Bronchial epithelial cell (primary cell): ENCODE measurements at regions not wholly inside any gene's neighbourhood (a gene's known extent, or its start where the extent isn't known, plus 50 kb on each side); places are given as distances from the start of the nearest gene placed in this dataset.
A peak's percentile ranks its signal among the peaks of the same experiment; 100 is the strongest.
"Not testable (repeated sequence)": the region's sequence is repeated elsewhere in the genome, so short reads cannot be mapped to it uniquely, and the experiment has no call there.

Source experiments
- DNase-seq: peaks from one replicate; pipeline ENCODE4 v3.0.0-alpha.2; 2010; ENCODE audit warnings: low read depth
- FAIRE-seq: peaks from 2 replicates; lab custom pipeline; 2011; peaks lifted over from hg19 to GRCh38; lab: Jason Lieb, UNC
- H3K27me3 ChIP-seq: 2 replicates; pipeline ENCODE4 v1.5.1; 2011; ENCODE audit warnings: low read length; ENCODE audit not compliant: control insufficient read depth, insufficient read depth
- H3K36me3 ChIP-seq: 2 replicates; pipeline ENCODE4 v1.5.1; 2011; ENCODE audit warnings: low read length; ENCODE audit not compliant: control insufficient read depth, insufficient read depth
- H3K4me3 ChIP-seq: 2 replicates; pipeline ENCODE4 v1.5.1; 2011; ENCODE audit warnings: mild to moderate bottlenecking, low read depth, low read length, control low read depth
- TF ChIP-seq, protein P1 (sequence below): IDR thresholded peaks from 2 replicates; pipeline ENCODE4 v1.5.1; 2011; ENCODE audit warnings: mild to moderate bottlenecking, moderate library complexity, low read length, control low read depth, inconsistent platforms; ENCODE audit not compliant: insufficient read depth, severe bottlenecking

DNA sequence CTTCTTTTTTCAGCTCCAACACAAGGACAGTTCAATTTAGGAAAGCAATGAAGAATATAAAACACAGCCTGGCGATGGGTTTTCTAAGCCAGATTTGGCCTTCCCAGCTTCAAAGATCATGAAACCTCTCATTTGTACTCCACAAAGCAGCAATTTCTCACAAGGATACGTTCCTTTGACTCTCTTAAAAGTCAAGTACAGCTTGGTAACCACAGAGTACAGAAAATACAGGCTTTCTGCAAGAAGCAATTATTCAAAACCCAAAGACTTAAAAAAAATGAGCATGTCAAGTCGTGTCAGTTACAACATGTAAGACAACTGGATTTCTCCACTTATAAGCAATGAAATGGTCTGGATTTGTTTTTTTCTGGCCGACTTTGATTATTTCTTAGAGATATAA is 321.4 kb downstream of the FGFR2 start:
- TF ChIP-seq, protein P1, sequence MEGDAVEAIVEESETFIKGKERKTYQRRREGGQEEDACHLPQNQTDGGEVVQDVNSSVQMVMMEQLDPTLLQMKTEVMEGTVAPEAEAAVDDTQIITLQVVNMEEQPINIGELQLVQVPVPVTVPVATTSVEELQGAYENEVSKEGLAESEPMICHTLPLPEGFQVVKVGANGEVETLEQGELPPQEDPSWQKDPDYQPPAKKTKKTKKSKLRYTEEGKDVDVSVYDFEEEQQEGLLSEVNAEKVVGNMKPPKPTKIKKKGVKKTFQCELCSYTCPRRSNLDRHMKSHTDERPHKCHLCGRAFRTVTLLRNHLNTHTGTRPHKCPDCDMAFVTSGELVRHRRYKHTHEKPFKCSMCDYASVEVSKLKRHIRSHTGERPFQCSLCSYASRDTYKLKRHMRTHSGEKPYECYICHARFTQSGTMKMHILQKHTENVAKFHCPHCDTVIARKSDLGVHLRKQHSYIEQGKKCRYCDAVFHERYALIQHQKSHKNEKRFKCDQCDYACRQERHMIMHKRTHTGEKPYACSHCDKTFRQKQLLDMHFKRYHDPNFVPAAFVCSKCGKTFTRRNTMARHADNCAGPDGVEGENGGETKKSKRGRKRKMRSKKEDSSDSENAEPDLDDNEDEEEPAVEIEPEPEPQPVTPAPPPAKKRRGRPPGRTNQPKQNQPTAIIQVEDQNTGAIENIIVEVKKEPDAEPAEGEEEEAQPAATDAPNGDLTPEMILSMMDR = no peak
- Histone ChIP-seq H3K27me3 (no peaks in the 10 kb centered on the region), H3K4me3 (no peak overlapping the region), H3K36me3 (no peaks in the 10 kb centered on the region)
- no peak for DNase-seq
- no peak for FAIRE-seq

DNA sequence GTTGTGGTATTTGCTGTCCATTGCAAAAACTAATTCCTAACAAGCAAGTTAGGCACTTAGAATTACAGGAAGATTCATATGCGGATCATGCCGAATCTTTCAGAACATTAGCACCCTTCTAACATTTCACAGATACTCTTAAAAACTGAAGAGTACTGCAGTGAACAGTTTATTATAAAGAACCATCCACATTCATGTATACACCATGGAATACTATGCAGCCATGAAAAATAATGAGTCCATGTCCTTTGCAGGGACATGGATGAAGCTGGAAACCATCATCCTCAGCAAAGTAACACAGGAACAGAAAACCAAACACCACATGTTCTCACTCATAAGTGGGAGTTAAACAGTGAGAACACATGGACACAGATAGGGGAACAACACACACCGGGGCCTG is 319.9 kb downstream of the FGFR2 start:
- not testable (repeated sequence) for H3K36me3 ChIP-seq, H3K4me3 ChIP-seq, DNase-seq, FAIRE-seq, H3K27me3 ChIP-seq

DNA sequence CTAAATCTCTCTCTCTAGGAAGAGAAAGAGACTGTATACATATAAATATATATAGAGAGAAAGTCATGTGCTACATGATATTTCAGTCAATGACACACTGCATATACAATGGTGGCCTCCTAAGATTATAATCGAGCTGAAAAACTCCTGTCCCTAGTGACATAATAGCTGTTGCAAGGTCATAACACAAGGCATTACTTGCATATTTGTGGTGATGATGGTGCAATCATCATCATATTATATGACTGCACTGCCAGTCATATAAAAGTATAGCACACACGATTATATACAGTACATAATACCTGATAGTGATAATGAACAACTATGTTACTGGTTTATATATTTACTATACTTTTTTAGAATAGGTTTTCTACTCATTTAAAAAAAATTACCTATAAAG is 316.7 kb downstream of the FGFR2 start:
- peak; percentile 73 for DNase-seq
- no peak overlapping the region for H3K4me3 ChIP-seq
- no peak for FAIRE-seq
- TF ChIP-seq, protein P1 = no peak
- H3K27me3 ChIP-seq = no peaks in the 10 kb centered on the region
- no peaks in the 10 kb centered on the region for H3K36me3 ChIP-seq

DNA sequence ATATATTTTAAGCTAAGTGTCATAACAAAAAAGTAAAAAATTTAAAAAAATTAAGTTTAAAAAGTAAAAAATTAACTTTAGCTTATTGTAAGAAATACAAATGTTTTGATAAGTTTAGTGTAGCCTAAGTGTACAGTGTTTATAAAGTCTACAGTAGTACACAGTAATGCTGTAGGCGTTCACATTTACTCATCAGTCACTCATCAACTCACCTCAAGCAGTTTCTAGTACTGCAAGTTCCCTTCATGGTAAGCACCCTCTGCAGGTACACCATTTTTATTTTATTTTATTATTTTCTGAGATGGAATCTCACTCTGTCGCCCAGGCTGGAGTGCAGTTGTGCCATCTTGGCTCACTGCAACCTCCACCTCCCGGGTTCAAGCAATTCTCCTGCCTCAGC is 316.0 kb downstream of the FGFR2 start:
- Histone ChIP-seq H3K36me3 (no peaks in the 10 kb centered on the region), H3K4me3 (no peak overlapping the region), H3K27me3 (no peaks in the 10 kb centered on the region)
- FAIRE-seq = no peak
- peak; percentile 64 for DNase-seq
- TF ChIP-seq, protein P1 = no peak

DNA sequence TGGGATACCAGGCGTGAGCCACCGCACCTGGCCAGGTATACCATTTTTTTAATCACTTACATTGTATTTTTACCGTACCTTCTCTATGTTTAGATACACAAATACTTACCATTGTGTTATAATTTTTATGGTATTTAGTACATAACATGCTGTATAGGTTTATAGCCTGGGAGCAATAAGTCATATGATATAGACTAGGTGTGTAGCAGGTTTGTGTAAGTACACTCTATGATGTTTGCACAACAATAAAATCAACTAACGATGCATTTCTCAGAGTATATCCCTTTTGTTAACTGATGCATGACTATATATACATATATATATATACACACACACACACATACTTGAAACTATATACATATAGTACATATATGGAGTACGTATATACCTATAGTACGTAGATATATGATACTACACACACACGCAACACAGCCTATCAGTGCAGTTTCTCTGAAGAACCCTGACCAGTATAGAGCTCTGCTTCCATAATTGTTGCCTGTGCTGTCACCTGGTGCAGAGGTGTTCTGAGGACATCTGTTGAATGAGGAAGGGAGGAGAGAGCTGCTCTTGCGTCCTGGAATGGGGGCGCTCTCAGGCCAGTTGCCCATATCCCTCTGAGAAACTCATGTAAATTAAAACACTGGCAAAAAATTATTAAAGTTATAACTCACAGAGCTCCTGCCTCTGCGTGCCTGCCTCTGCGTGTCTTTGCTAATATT is 315.3 kb downstream of the FGFR2 start:
- H3K36me3 ChIP-seq = no peaks in the 10 kb centered on the region
- FAIRE-seq = no peak
- H3K27me3 ChIP-seq = no peaks in the 10 kb centered on the region
- no peak overlapping the region for H3K4me3 ChIP-seq
- TF ChIP-seq, protein P1 = no peak
- no peak for DNase-seq

DNA sequence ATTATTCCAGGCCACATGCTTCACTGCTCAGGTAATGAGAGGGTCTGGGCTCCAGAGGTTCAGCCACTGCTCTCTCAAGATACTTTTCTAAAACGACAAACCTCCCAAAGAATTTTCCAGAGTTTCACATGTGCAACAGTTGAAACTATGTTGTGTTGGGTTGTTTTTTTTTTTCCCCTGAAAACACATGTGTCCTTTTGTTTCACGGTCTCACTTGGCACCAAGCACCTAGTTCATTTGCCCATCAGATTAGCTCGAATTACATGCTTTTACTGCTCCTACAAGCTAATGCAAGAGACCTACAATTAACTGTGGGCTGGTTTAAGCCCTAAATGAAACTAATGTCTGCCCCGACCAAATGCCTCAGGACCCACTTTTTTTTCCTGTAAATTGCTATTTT is 313.3 kb downstream of the FGFR2 start:
- no peak for FAIRE-seq
- DNase-seq = no peak
- no peaks in the 10 kb centered on the region for H3K27me3 ChIP-seq
- no peaks in the 10 kb centered on the region for H3K36me3 ChIP-seq
- TF ChIP-seq, protein P1 = no peak
- no peak overlapping the region for H3K4me3 ChIP-seq
